Gastrocnemius medialis (tissue), 4 donors: ENCODE measurements at regions not wholly inside any gene's neighbourhood (a gene's known extent, or its start where the extent isn't known, plus 50 kb on each side); places are given as distances from the start of the nearest gene placed in this dataset.

ENCODE experiments used
- ATAC-seq, 2 donors: fragments of 150-250 bp; one replicate each; pipeline ENCODE4 v1.9.1; 2016
- DNase-seq, 2 donors: peaks; one replicate each; pipeline ENCODE4 v3.0.0-alpha.2; 2019
- H3K27ac ChIP-seq, 4 donors: fragments of 200-600 bp; sonication (generic); 1 replicate in 1 of 4; 2 replicates in 3 of 4; pipeline ENCODE4 v1.5.1; 2016 to 2018; ENCODE audit warnings: mild to moderate bottlenecking in 2 of 4, moderate library complexity in 1 of 4
- H3K27me3 ChIP-seq, 3 donors: fragments of 200-600 bp; sonication (generic) in 2 of 3; 1 replicate in 1 of 3; 2 replicates in 2 of 3; pipeline versions ENCODE4 v1.5.1 to v1.6.0; 2016 to 2019; ENCODE audit warnings: mild to moderate bottlenecking in 1 of 3, moderate library complexity in 1 of 3
- H3K36me3 ChIP-seq, 2 donors: fragments of 200-600 bp; sonication (generic) in 1 of 2; one replicate each; pipeline ENCODE4 v1.5.1; 2017 to 2018
- H3K4me1 ChIP-seq, 2 donors: fragments of 200-600 bp; sonication (generic) in 1 of 2; one replicate each; pipeline ENCODE4 v1.5.1; 2016 to 2017; ENCODE audit warnings: mild to moderate bottlenecking in 2 of 2
- H3K4me3 ChIP-seq, 4 donors: fragments of 200-600 bp; sonication (generic) in 3 of 4; 1 replicate in 1 of 4; 2 replicates in 3 of 4; pipeline ENCODE4 v1.5.1; 2016 to 2019; ENCODE audit warnings: mild to moderate bottlenecking in 2 of 4
- H3K9me3 ChIP-seq, 3 donors: fragments of 200-600 bp; sonication (generic) in 2 of 3; 1 replicate in 1 of 3; 2 replicates in 2 of 3; pipeline ENCODE4 v1.5.1; 2016 to 2019
- POLR2A ChIP-seq, 2 donors: fragments of 450-650 bp; IDR thresholded peaks; one replicate each; pipeline ENCODE4 v1.6.1; 2017; ENCODE audit warnings: antibody characterized with exemption in 2 of 2, mild to moderate bottlenecking in 2 of 2, moderate library complexity in 2 of 2
- in situ Hi-C, 4 donors: fragments of 200-750 bp; cut with MboI; loops; one replicate each; pipeline versions ENCODE4 v1.15.0 to v1.8.0; 2017; ENCODE audit warnings: low sequenced_read_pairs in 4 of 4
- intact Hi-C: fragments of 100-400 bp; cut with DNase I; formaldehyde crosslinking; loops from one replicate; pipeline ENCODE4 v1.15.1; 2023; ENCODE audit warnings: low total_unique reads
- TF ChIP-seq, protein P1 (sequence below), 5 experiments: fragments of 450-650 bp in 3 of 5; fragments of 200-600 bp in 2 of 5; sonication (generic) in 2 of 5; IDR thresholded peaks in 4 of 5; conservative IDR thresholded peaks in 1 of 5; 1 replicate in 4 of 5; 2 replicates in 1 of 5; pipeline ENCODE4 v1.5.1; 2016 to 2019; ENCODE audit warnings: antibody characterized with exemption in 5 of 5, mild to moderate bottlenecking in 3 of 5, moderate library complexity in 3 of 5

DNA sequence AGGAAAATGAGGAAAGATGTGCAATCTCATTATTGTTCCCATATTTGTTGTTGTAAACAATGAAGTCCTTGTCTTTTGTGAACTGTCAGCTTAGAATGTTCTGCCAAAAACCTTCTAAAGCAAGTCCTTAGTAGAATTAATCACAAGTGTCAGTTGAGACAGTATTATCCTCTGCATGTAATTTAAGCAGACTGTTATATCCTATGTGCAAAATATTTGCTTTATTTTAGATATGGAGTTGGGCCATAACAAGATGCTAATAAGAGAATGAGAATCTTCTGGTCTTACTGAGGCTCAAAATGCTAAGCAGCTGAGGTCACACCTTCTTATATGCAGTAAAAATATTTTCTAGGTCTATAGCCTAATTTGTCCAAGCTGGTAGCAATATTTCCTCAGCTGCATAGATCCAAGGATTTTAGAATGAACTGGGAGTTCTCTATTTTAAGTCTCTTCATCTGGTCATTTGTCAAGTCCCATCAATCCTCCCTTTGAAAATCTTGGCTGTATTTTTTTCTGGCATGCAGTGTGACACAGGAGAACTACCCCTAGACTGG is 222.3 kb upstream of the NAV3 start:
- H3K4me3 ChIP-seq = no peak overlapping the region
- H3K36me3 ChIP-seq = no peaks in the 10 kb centered on the region
- no peak overlapping the region for H3K27ac ChIP-seq
- TF ChIP-seq POLR2A (IDR thresholded peaks at IDR 0.05) = no peak
- TF ChIP-seq, protein P1, sequence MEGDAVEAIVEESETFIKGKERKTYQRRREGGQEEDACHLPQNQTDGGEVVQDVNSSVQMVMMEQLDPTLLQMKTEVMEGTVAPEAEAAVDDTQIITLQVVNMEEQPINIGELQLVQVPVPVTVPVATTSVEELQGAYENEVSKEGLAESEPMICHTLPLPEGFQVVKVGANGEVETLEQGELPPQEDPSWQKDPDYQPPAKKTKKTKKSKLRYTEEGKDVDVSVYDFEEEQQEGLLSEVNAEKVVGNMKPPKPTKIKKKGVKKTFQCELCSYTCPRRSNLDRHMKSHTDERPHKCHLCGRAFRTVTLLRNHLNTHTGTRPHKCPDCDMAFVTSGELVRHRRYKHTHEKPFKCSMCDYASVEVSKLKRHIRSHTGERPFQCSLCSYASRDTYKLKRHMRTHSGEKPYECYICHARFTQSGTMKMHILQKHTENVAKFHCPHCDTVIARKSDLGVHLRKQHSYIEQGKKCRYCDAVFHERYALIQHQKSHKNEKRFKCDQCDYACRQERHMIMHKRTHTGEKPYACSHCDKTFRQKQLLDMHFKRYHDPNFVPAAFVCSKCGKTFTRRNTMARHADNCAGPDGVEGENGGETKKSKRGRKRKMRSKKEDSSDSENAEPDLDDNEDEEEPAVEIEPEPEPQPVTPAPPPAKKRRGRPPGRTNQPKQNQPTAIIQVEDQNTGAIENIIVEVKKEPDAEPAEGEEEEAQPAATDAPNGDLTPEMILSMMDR (IDR thresholded peaks at IDR 0.05 in 4 of 5, conservative IDR thresholded peaks at IDR 0.05 in 1 of 5) = no peak
- in situ Hi-C loops = no loop called here
- intact Hi-C loops = no loop called here
- DNase-seq (no peak), ATAC-seq (no peak)
- no peaks in the 10 kb centered on the region for H3K27me3 ChIP-seq
- no peaks in the 10 kb centered on the region for H3K4me1 ChIP-seq
- H3K9me3 ChIP-seq = no peaks in the 10 kb centered on the region

DNA sequence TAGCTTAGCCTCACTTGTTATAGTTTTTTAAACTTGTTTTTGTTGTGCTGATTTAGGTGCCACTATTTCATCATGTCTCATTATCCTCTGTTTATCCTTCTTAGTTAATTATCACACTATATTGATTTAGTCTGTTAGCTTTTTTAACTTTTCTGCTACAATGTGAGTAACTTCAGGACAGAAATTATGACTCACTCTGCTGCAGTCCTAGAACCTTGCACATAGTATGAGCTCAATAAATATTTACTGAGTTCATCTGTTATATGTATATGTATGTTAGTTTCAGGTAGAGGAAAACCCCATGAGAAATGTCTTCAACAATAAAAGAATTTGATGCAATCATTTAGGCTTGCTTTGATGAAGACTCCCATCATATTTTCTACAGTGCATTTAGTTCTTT is 224.3 kb upstream of the NAV3 start:
- intact Hi-C loops = no loop called here
- no peak for DNase-seq
- no peak overlapping the region for H3K4me3 ChIP-seq
- TF ChIP-seq POLR2A (IDR thresholded peaks at IDR 0.05) = no peak
- TF ChIP-seq, protein P1 (IDR thresholded peaks at IDR 0.05 in 4 of 5, conservative IDR thresholded peaks at IDR 0.05 in 1 of 5) = no peak
- in situ Hi-C loops = no loop called here
- H3K27ac ChIP-seq = no peak overlapping the region
- H3K27me3 ChIP-seq = no peaks in the 10 kb centered on the region
- H3K9me3 ChIP-seq = no peaks in the 10 kb centered on the region
- H3K4me1 ChIP-seq = no peaks in the 10 kb centered on the region
- no peak for ATAC-seq
- no peaks in the 10 kb centered on the region for H3K36me3 ChIP-seq

DNA sequence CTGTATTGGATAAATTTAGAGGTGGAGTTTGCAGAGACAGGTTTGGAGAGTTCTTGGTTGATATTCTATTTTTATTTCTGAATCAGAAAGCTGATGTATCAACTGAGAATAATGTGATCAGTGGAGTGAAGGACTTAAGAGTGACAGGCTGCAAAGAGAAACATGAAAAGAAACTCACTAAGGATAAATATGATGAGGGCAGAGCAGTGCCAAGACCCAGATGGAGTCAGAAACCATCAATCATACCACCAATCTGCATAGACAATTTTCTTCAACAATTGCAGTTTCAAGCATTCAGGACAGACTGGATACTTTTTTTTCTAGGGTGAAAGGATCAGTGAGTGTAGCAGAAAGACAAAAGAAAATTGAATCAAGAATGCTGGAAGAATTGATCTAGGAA is 226.7 kb upstream of the NAV3 start:
- in situ Hi-C loops = no loop called here
- Histone ChIP-seq H3K9me3 (no peaks in the 10 kb centered on the region), H3K36me3 (no peaks in the 10 kb centered on the region), H3K27ac (no peak overlapping the region), H3K4me1 (no peaks in the 10 kb centered on the region), H3K4me3 (no peak overlapping the region), H3K27me3 (no peaks in the 10 kb centered on the region)
- no peak for DNase-seq
- TF ChIP-seq, protein P1 (IDR thresholded peaks at IDR 0.05 in 4 of 5, conservative IDR thresholded peaks at IDR 0.05 in 1 of 5) = no peak
- TF ChIP-seq POLR2A (IDR thresholded peaks at IDR 0.05) = no peak
- ATAC-seq = no peak
- intact Hi-C loops = no loop called here

DNA sequence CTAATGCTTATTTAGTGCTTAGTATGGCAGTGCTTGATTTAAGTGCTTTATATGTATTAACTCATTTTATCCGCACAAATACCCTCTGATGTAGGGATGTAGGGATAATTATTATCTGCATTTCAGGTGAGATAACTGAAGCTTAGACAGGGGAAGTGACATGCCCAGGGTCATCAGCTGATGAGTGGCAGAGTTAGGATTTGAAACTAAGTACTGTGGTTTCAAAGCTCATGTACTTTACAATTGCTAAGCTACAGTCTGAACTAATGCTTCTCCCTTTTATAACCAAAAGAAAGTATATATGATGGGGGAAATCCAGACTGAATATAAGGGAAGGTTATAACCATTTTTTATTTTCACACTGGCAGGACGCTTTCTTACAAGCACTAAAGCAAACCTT is 229.6 kb upstream of the NAV3 start:
- TF ChIP-seq POLR2A (IDR thresholded peaks at IDR 0.05) = no peak
- TF ChIP-seq, protein P1 (IDR thresholded peaks at IDR 0.05 in 4 of 5, conservative IDR thresholded peaks at IDR 0.05 in 1 of 5) = no peak
- in situ Hi-C loops = no loop called here
- DNase-seq (no peak), ATAC-seq (no peak)
- Histone ChIP-seq H3K4me1 (no peaks in the 10 kb centered on the region), H3K36me3 (no peaks in the 10 kb centered on the region), H3K4me3 (no peak overlapping the region), H3K27ac (no peak overlapping the region), H3K9me3 (no peaks in the 10 kb centered on the region), H3K27me3 (no peaks in the 10 kb centered on the region)
- intact Hi-C loops = no loop called here

DNA sequence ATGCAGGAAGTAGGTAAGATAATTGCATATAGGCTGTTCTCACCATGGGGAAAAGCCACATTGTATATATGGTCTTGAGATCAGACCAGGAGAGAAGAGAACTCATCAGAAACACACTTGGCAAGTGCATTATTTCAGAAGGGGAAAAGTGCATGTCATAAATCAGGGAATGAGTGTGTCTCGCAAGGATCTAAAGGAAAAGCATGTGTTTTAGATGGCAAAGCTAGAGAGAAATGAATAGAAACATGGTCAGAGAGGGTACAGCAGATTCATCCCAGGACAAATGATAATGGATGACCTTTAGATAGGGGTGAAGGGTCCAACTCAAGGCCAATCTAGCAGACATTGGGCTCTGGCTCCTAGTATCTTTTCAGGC is 230.2 kb upstream of the NAV3 start:
- H3K4me3 ChIP-seq = no peak overlapping the region
- no peak for DNase-seq
- H3K27ac ChIP-seq = no peak overlapping the region
- no peak for TF ChIP-seq POLR2A (IDR thresholded peaks at IDR 0.05)
- TF ChIP-seq, protein P1 (IDR thresholded peaks at IDR 0.05 in 4 of 5, conservative IDR thresholded peaks at IDR 0.05 in 1 of 5) = no peak
- H3K27me3 ChIP-seq = no peaks in the 10 kb centered on the region
- no peaks in the 10 kb centered on the region for H3K36me3 ChIP-seq
- no peak for ATAC-seq
- no peaks in the 10 kb centered on the region for H3K9me3 ChIP-seq
- intact Hi-C loops (no loop called here), in situ Hi-C loops (no loop called here)
- no peaks in the 10 kb centered on the region for H3K4me1 ChIP-seq
